GM19372 (cell line): ENCODE measurements at regions not wholly inside any gene's neighbourhood (a gene's known extent, or its start where the extent isn't known, plus 50 kb on each side); places are given as distances from the start of the nearest gene placed in this dataset.

Experiments
- ATAC-seq: cut with Tn5 transposase; IDR thresholded peaks from one replicate; pipeline ENCODE4 v1.9.1; 2021; ENCODE audit warnings: mild to moderate bottlenecking, low read depth, moderate library complexity; ENCODE audit not compliant: unreplicated experiment

DNA sequence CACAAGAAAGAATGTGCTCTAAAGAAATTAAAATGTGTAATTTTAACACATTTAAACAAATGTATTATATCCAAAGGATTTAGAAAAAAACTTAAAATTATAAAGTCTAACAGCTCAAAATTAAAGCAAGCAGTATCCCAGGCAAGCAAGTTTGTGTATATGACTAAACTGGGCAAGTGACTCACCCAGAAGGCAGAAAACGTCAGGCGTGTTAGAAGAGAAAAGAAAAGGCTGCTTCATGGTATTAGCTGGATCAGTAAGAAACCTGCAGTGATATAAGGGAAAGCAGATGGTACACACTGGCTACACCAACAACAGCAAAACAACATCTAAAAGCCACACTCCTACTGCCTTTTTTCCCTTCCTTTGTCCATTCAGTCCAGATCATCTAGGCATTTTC is 250.6 kb upstream of the NDST3 start:
- no peak for ATAC-seq

DNA sequence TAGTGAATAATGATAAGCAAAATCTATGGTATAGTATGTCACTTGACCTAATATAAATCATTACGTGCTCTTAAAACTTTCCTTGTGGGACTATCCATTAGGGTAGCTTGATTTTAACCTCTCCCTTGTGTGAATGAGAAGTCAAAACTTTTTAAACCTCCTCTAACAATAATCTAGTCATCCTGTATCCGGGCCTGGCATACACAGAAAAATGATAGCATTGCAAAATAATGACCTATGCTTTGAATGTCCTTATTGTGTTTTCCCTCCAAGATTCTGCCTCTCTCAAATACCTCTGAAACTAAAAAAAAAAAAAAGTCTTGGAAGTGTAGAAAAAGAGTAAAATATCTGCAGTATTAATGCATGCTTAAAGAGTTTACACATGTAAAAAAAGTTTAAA is 250.0 kb upstream of the NDST3 start:
- ATAC-seq = no peak

DNA sequence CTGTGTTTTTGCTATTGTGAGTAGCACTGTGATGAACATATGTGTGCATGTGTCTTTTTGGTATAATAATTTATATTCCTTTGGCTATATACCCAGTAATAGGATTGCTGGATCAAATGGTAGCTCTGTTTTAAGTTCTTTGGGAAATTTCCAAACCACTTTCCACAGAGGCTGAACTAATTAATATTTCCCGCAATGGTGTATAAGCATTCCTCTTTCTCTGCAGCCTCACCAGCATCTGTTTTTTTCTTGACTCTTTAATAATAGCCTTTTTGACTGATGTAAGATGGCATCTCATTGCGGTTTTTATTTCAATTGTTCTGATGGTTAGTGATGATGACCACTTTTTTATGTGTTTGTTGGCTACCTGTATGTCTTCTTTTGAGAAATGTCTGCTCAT is 247.7 kb upstream of the NDST3 start:
- ATAC-seq = no peak

DNA sequence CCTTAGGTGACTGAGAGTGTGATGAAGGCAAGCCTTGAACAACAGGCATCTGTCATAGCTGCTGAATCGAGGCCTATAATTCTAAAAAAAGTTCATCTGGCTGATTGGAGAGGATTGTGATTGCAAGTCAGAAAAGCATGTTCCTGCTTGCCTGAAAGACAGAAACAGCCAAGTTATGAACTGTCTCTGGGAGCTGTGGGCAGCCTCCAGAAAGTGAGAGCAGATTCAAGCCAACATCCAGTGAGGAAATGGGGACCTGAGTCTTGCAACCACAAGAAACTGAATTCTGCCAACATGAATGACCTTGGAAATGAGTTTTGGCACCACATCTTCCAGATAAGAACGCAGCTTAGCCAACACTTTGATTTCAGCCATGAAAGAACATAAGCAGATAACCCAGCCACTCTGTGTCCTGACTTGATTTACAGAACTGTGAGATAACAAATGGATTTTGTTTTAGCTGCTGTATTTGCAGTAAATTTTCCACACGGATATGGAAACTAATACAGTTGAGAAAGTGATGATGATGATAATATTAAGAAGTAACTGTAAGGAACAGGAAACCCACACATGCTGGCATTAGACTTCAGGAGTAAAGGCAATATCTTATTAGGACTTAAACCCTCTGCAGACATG is 240.3 kb upstream of the NDST3 start:
- no peak for ATAC-seq

DNA sequence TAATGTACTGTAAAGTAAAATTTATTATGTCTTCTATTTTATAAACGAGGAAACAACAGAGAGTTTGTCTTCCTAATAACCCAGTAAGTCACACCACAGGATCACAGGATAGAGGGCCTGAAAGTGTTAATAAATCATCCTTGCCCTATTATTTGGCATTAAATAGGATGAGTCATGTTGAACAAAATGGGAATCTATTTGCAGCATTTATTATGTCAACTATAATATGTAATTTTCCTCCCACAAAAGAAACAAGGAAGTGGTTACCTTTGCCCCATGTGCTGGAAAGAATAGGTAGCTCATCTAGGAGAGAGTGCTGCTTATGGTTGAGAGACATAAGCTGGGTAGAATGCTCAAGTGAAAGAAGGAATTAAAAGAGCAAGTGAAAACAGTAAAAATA is 237.6 kb upstream of the NDST3 start:
- no peak for ATAC-seq

DNA sequence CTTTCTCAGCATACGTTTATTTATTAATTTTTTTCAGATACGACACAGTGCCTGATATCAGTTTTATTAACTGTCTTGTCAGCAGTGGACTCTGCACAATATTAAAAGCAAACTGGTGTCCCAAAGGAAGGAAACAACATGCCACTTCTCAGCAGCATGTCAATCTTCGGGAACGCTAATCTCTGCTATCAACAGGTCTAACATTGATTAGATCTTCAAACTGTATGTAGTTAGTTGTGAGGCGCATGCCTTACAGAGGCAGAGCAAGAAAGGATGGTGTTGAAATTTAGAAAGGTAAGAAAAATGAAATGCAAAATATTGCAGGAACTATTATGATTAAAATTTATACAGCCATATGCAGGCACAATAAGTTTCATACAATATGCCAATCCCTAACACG is 233.7 kb upstream of the NDST3 start:
- no peak for ATAC-seq

DNA sequence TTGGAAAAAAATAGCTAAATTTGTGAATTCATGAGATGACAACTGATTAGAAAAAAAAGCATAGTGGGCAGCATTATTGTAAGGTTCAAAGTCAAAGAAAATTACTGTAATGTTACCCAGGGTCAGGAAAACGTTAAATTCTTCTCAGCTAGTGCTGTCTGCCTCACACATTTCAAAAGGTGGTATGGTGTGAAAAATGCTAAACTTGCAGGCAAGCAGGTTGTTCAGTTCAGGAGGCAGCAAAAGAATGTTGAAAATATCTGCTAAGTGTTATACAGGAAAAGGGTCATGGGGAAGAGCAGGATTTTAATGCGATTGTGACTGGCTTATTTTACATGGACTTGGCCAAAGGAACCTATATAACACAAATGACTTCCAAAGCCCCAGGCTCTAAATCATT is 232.5 kb upstream of the NDST3 start:
- no peak for ATAC-seq

DNA sequence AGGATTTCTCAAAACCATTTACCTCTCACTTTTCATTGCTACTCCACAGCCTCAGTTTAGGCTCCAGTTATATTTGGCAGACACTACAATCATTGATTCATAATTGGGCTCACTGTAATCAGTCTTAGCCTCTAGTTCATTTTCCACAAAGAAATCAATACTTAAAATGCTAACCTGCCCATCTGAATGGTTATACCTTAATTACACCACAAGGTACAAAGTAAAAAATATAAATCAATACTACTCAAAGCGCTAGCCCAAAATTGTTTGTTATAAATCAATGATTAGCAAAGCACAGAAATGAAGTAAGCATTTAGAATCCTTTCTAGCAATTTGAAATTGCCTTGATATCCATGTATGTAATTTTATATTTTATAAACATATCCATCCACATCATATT is 222.6 kb upstream of the NDST3 start:
- no peak for ATAC-seq

DNA sequence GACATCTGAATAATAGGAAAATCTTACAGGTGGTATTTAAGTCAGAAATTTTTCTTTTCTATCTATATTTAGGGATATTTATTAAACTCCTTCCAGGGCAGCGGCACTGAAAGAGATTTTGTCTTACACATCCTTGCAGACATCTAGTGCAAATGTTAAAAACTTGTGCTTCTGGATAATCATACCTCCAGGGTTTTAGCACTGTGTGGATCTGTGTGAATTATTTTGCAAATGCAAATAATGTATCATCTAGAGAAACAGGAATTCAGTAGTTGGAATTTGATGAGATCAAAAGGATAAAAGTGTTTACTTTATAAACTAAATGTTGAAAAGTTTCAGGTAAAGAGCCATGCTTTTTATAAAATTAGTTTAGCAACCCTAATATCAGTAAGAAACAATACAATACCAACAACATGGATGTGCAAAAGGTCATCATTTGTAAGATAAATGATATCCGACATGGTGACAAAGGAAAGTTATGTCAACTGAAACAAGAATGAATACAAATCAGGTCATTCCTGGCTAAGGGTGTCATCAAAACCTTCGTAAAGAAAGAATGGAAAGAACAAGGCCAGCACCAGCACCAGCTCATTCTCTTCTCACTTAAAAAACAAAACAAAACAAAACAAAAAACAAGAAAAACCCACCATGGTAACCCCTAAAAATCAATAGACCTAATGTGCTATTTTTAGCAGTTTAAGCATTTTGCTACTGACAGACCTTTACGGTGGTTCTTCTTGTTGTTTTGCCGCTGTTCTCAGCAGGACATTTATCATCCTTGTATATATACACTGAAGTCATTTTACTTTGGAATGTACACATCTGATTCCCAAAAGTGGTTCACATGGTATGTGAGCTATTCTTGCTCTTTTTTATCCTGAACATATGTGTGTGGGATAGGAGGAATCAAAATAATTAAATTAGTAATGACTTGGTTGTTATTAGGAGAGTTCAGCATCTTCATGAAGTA is 219.7 kb upstream of the NDST3 start:
- no peak for ATAC-seq

DNA sequence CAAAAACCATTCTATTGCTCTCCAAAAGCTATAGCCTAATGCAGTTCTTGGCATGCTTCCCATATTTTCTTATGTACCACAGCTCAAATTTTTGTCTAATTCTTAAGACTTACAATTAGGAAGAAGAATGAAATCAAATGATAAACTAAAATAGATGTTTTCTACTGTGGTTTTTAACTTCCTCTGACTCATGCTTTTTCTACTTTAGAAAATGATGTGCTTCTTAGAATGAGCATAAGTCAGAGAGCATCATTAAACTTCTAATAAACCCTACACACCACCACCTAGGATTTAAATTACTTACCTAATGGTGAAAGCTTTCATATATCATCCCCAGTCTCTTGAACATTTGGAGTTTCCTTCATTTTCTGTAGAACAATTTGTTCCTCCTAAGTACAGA is 217.0 kb upstream of the NDST3 start:
- ATAC-seq = no peak

DNA sequence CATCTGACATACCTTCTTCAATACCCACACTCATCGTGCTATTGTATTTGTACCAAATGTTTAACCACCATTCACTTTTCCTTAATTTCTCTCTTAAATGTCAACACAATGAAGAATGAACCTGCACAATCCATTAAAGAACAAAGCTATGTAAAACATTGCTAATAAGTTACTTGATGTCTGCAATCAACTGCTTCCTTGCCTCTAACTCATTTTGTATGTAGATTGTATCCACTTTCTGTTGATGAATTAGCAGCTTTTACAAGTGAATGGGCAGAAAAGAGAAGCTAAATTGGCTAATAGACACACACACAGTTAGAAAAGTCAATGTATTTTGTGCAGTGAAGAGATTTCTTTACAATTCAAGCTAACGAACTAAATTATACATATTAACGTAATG is 212.5 kb upstream of the NDST3 start:
- no peak for ATAC-seq

DNA sequence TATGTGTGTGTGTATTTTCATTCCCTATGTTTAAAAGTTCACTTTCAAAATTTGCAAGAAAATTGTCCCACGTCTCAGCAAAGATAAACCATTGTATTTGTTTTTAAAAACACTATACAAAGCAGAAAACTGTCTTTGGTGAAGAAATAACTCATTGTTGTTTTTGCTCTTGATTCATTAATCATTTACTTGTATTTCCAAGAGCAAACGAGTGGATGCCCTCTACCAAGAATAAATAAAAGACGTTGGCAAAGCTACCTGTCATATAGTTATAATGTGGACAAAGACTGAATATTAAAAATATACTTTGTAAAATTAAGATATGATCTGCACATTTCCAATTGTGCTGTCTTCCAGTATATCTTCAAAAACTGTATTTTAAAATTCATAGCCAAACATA is 210.9 kb upstream of the NDST3 start:
- no peak for ATAC-seq

DNA sequence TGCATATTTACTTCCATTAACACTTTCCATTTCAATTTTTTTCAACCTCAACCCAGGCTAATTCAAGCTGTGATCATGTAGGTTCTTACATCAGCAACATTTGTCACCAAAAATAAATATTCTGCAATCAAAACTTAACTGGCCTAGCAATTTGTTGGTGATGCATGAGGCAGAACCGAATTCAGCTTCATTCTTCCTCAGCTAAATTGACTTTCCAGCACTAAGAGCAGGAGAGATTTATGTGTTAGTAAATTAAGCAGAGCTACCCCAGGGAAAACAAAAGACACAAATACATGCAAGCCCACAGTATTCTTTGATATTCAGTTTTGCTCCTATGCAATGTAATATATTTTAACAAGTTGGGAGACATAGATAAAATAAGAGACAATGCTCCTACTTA is 208.7 kb upstream of the NDST3 start:
- ATAC-seq = no peak

DNA sequence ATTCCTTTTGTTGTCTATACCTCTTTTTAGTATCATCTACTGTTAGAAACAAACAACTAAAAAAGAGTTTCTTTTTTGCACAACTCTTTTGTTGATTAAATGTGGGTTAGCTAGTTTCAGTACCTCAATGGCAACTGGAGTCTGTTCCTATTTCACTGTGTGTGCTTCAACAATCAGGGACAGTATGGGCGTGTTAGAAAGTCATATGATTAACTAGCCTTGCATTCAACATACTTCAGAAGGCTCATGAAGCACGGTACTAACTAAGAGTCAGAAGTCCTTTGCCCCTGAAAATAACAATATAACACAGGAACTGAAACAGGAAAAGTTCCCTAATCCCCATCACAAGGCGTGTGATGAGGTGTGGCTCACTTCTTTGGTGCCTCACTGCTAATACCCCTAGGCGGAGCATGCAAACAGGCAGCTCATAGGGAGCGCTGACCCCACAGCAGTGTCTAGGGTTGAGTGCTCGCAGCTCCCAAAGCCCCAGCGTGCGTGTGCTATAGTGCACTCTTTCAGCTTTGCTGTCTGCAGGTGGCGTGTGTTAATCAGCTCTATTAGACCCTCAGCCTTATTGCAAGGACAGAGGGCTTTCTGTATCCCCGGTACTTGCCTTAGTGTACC is 203.1 kb upstream of the NDST3 start:
- ATAC-seq = no peak

DNA sequence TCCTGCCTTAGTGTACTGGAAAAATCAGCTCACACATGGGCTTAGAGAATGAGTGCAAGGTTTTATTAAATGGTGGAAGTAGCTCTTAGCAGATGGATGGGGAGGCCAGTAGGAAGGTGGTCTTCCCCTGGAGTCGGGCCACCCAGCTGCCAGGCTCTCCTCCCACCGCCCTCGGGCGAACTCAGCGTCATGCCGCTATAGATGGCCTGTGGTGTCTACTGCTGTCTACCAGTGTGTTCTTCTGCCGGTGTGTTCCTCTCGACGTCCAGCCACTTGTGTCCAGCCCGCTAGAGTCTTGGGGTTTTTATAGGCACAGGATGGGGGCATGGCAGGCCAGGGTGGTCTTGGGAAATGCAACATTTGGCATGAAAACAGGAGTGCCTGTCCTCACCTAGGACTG is 198.7 kb upstream of the NDST3 start:
- no peak for ATAC-seq

DNA sequence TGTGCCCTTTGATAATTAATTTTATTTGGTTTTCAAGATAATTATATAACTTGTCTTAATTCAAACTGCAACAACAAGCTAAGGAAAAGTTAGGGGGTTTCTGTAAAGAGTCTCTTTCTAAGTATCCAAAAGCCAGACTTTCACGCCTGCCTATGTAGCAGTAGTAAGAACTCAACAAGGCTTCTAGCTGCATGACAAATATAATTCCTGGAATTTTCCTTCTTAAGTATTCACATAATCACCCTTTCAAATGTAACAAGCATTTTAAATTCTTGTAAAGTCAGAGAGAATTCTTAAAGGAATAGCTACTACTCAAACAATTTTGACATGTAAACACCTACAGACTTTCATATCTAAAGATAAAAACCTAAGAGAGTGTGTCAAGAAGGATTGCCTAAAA is 189.7 kb upstream of the NDST3 start:
- ATAC-seq = no peak

DNA sequence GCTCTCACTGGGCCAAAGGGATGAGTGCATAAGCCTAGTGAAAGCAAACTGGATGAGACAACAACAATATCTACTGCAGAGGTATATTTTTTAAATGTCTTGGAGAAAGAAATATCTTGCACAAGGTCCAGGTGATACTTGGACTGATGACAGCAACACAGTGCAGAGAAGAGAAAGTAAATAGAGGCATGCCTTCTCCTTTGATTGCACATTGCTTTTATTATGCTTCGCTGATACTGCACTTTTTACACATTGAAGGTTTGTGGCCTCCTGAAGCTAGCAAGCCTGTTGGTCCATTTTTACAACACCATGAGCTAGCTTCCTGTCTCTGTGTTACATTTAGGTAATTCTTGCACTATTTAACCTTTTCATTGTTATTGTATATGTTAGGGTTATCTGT is 189.0 kb upstream of the NDST3 start:
- no peak for ATAC-seq

DNA sequence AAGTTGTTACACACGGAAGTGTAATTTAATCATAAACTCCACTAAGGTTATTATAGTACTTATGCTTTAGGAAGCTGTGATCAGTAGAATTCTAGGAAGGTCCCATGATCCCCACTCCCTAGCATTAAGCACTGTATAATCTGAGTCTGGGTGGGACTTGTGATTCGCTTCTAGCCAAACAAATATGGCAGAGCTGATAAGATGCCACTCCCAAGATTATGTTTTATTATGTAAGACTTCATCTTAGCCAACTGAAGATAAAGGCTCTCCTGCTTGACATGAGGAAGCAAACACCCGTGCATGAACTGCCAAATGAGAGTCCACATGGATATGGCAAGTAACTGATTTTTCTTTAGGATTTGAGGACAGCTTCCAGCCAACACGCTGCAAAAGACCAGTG is 186.4 kb upstream of the NDST3 start:
- ATAC-seq = no peak

DNA sequence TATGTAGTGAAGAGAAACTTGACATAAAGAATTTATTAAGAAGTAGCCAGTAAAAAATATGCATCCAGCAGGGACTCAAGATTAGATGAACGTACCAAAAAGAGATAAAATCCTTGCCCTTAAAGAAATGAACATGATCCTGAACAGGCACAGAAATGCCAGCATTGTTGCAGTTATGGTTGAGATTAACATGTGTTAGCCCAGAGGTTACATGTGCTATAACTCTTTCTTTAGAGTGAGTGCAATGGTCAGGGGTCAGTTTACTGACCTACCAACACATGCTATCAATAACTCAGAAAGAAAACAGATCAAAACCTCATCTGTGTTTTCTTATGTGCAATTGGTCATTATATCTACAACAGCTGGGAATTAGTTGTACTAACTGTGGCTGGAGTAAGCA is 166.1 kb upstream of the NDST3 start:
- ATAC-seq = no peak

DNA sequence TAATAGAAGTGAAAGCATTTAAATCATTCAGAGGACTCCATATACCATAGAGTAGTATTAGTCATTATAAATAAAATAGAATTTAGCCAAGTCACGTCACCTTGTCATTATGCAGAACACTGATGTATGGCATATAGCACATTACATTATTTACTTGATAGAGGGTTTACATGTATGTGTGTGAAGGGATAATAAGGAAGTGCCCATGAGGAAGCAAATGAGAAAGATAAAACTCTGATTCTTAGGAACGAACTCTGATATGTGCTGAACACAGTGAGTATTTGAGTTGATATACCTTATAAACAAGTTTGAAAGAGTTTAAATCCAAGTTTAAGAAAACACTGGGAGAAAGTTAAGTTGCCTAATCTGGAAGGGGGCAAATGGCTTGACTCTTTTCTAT is 160.5 kb upstream of the NDST3 start:
- ATAC-seq = no peak

DNA sequence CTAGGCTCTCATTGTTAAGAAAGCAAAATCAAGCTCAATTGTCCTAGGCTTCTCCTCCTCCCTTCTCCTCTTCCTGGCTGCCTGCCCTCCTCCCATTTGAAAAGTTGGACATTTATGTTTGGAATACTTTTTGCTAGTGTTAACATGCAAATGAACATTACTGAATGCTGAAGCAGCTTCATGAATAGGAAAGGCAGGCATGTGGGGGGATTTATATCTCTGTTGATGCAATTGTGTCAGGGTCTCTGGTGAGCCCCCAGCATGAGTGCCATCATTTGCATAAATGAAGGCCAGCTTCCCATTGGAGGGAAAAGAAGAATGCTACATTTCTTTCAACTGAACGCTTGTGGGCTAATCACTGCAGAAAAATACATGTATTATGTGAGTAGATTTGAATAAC is 160.1 kb upstream of the NDST3 start:
- no peak for ATAC-seq

DNA sequence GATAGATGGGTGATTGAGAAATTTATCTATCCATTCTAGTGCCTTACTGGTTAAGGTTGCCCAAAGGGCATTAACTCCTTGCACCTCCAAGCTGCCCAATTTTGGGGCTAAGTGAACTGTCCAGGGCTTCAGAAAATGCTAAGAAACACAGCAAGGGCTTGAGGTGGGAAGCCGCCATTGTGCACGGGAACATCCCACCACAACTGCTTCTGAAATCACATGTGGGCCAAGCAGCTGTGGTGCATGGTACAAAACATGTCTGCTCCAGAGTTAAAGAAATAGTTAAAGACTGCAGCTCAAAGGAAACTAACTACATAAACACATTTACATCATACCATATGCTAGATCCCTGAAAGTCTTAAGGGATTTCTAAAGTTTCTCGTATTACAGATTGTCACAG is 144.3 kb upstream of the NDST3 start:
- no peak for ATAC-seq
